ENCODE measurements at regions not wholly inside any gene's neighbourhood (a gene's known extent, or its start where the extent isn't known, plus 50 kb on each side); places are given as distances from the start of the nearest gene placed in this dataset.

- TF ChIP-seq, protein P1, sequence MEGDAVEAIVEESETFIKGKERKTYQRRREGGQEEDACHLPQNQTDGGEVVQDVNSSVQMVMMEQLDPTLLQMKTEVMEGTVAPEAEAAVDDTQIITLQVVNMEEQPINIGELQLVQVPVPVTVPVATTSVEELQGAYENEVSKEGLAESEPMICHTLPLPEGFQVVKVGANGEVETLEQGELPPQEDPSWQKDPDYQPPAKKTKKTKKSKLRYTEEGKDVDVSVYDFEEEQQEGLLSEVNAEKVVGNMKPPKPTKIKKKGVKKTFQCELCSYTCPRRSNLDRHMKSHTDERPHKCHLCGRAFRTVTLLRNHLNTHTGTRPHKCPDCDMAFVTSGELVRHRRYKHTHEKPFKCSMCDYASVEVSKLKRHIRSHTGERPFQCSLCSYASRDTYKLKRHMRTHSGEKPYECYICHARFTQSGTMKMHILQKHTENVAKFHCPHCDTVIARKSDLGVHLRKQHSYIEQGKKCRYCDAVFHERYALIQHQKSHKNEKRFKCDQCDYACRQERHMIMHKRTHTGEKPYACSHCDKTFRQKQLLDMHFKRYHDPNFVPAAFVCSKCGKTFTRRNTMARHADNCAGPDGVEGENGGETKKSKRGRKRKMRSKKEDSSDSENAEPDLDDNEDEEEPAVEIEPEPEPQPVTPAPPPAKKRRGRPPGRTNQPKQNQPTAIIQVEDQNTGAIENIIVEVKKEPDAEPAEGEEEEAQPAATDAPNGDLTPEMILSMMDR (conservative IDR thresholded peaks at IDR 0.05; ENCODE audit: low read length) = no peak
- TF ChIP-seq EZH2phosphoT487 (IDR thresholded peaks at IDR 0.05; ENCODE audit: borderline replicate concordance, low read depth, low read length) = no peak
These were observed 538.3 kb upstream of the PCDH7 start for GRCh38 chr4:30181918-30182317.
